ENCODE measurements at regions not wholly inside any gene's neighbourhood (a gene's known extent, or its start where the extent isn't known, plus 50 kb on each side); places are given as distances from the start of the nearest gene placed in this dataset.

DNA sequence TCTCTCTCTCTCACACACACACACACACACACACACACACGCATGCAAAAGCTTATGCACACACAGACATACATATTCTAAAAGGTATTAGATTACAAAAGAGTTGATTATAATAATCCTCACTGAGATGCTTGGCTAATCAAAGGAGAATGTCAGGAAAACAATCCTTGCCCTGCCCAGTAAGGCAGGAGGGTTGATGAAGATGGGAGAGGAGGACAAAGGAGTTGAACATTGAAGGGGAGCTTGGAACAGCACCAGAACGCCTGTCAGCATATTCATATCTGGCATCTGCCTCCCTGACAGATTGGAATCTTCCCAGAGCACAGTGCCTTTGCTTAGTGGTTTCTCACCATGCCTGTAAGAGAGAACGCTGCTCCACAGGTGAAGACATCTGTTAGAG lies 68.6 kb upstream of the PALMD start:
- no peak overlapping the region for H3K27ac ChIP-seq (ENCODE audit: low read depth in 1 of 2, low read length in 2 of 2)
- no peaks in the 10 kb centered on the region for H3K9me3 ChIP-seq (ENCODE audit: control insufficient read depth in 4 of 4, low read length in 3 of 4)
- DNase-seq (ENCODE audit: low spot score), result no peak
- WGBS, result 89% methylated on average over 3 of the region's 3 CpGs
- no peaks in the 10 kb centered on the region for H3K36me3 ChIP-seq (ENCODE audit: control insufficient read depth in 4 of 4, insufficient read depth in 3 of 4, low read depth in 1 of 4, low read length in 3 of 4)
- no peak overlapping the region for H3K9ac ChIP-seq (ENCODE audit: low read depth in 1 of 2, low read length in 2 of 2)
- H3K4me3 ChIP-seq (ENCODE audit: low read depth in 1 of 3, low read length in 3 of 3), result no peak overlapping the region
- TF ChIP-seq FOXA2 (IDR thresholded peaks at IDR 0.05) (no peak), EGR1 (IDR thresholded peaks at IDR 0.05; ENCODE audit: low read depth in 2 of 2) (no peak), NR2F2 (IDR thresholded peaks at IDR 0.05) (no peak), TAF1 (conservative IDR thresholded peaks at IDR 0.05) (no peak), FOXA1 (IDR thresholded peaks at IDR 0.05) (no peak), RAD21 (IDR thresholded peaks at IDR 0.05) (no peak), JUND (IDR thresholded peaks at IDR 0.05) (no peak), HNF4G (IDR thresholded peaks at IDR 0.05) (no peak), SP1 (IDR thresholded peaks at IDR 0.05) (no peak)
- TF ChIP-seq, protein P1, sequence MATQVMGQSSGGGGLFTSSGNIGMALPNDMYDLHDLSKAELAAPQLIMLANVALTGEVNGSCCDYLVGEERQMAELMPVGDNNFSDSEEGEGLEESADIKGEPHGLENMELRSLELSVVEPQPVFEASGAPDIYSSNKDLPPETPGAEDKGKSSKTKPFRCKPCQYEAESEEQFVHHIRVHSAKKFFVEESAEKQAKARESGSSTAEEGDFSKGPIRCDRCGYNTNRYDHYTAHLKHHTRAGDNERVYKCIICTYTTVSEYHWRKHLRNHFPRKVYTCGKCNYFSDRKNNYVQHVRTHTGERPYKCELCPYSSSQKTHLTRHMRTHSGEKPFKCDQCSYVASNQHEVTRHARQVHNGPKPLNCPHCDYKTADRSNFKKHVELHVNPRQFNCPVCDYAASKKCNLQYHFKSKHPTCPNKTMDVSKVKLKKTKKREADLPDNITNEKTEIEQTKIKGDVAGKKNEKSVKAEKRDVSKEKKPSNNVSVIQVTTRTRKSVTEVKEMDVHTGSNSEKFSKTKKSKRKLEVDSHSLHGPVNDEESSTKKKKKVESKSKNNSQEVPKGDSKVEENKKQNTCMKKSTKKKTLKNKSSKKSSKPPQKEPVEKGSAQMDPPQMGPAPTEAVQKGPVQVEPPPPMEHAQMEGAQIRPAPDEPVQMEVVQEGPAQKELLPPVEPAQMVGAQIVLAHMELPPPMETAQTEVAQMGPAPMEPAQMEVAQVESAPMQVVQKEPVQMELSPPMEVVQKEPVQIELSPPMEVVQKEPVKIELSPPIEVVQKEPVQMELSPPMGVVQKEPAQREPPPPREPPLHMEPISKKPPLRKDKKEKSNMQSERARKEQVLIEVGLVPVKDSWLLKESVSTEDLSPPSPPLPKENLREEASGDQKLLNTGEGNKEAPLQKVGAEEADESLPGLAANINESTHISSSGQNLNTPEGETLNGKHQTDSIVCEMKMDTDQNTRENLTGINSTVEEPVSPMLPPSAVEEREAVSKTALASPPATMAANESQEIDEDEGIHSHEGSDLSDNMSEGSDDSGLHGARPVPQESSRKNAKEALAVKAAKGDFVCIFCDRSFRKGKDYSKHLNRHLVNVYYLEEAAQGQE (IDR thresholded peaks at IDR 0.05), result no peak
- TF ChIP-seq, protein P2, sequence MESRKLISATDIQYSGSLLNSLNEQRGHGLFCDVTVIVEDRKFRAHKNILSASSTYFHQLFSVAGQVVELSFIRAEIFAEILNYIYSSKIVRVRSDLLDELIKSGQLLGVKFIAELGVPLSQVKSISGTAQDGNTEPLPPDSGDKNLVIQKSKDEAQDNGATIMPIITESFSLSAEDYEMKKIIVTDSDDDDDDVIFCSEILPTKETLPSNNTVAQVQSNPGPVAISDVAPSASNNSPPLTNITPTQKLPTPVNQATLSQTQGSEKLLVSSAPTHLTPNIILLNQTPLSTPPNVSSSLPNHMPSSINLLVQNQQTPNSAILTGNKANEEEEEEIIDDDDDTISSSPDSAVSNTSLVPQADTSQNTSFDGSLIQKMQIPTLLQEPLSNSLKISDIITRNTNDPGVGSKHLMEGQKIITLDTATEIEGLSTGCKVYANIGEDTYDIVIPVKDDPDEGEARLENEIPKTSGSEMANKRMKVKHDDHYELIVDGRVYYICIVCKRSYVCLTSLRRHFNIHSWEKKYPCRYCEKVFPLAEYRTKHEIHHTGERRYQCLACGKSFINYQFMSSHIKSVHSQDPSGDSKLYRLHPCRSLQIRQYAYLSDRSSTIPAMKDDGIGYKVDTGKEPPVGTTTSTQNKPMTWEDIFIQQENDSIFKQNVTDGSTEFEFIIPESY (IDR thresholded peaks at IDR 0.05), result no peak
- TF ChIP-seq, protein P3, sequence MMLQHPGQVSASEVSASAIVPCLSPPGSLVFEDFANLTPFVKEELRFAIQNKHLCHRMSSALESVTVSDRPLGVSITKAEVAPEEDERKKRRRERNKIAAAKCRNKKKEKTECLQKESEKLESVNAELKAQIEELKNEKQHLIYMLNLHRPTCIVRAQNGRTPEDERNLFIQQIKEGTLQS (IDR thresholded peaks at IDR 0.05), result no peak
- TF ChIP-seq, protein P4, sequence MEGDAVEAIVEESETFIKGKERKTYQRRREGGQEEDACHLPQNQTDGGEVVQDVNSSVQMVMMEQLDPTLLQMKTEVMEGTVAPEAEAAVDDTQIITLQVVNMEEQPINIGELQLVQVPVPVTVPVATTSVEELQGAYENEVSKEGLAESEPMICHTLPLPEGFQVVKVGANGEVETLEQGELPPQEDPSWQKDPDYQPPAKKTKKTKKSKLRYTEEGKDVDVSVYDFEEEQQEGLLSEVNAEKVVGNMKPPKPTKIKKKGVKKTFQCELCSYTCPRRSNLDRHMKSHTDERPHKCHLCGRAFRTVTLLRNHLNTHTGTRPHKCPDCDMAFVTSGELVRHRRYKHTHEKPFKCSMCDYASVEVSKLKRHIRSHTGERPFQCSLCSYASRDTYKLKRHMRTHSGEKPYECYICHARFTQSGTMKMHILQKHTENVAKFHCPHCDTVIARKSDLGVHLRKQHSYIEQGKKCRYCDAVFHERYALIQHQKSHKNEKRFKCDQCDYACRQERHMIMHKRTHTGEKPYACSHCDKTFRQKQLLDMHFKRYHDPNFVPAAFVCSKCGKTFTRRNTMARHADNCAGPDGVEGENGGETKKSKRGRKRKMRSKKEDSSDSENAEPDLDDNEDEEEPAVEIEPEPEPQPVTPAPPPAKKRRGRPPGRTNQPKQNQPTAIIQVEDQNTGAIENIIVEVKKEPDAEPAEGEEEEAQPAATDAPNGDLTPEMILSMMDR (IDR thresholded peaks at IDR 0.05; ENCODE audit: low read depth, low read length, missing input control), result no peak
- no peaks in the 10 kb centered on the region for H3K27me3 ChIP-seq (ENCODE audit: control insufficient read depth in 4 of 4, insufficient read depth in 4 of 4, low read length in 3 of 4)
- peaks cover 0 to 6% (median 2%) of the 10 kb centered on the region in 4 donors for H3K4me1 ChIP-seq (ENCODE audit: control insufficient read depth in 4 of 4, insufficient read depth in 4 of 4, low read length in 3 of 4)

DNA sequence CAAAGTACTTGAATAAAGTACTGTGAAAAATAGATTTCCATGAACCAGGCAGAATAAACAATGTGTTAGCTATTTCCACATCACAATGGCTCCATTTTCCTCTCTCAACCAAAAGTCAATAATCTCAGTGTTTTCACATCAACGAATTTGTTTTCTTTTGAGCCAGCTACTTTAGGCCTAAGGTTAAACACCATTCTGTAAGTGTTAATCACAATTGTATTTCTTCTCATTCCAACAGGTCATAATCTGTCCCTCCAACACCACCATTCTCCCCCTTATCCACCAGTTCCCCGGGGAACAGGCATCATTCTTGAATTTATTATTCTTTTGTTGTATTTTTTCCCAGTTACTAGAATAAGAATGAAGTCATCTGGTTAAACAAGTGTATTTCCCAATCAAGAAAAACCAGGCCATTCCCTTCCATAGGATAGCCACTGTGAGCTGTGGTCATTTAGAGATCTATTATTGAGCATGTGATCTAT lies 66.2 kb upstream of the PALMD start:
- WGBS, result 35% methylated on average over 2 of the region's 2 CpGs
- Histone ChIP-seq H3K9ac (ENCODE audit: low read depth in 1 of 2, low read length in 2 of 2) (no peak overlapping the region), H3K36me3 (ENCODE audit: control insufficient read depth in 4 of 4, insufficient read depth in 3 of 4, low read depth in 1 of 4, low read length in 3 of 4) (no peaks in the 10 kb centered on the region), H3K4me1 (ENCODE audit: control insufficient read depth in 4 of 4, insufficient read depth in 4 of 4, low read length in 3 of 4) (peaks cover 0 to 6% (median 1%) of the 10 kb centered on the region in 4 donors), H3K4me3 (ENCODE audit: low read depth in 1 of 3, low read length in 3 of 3) (no peak overlapping the region), H3K27ac (ENCODE audit: low read depth in 1 of 2, low read length in 2 of 2) (no peak overlapping the region), H3K9me3 (ENCODE audit: control insufficient read depth in 4 of 4, low read length in 3 of 4) (no peaks in the 10 kb centered on the region), H3K27me3 (ENCODE audit: control insufficient read depth in 4 of 4, insufficient read depth in 4 of 4, low read length in 3 of 4) (no peaks in the 10 kb centered on the region)
- no peak for DNase-seq (ENCODE audit: low spot score)
- TF ChIP-seq, protein P5, sequence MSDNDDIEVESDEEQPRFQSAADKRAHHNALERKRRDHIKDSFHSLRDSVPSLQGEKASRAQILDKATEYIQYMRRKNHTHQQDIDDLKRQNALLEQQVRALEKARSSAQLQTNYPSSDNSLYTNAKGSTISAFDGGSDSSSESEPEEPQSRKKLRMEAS (IDR thresholded peaks at IDR 0.05), result peak; percentile 44
- TF ChIP-seq, protein P3 (IDR thresholded peaks at IDR 0.05), result no peak
- TF ChIP-seq EGR1 (IDR thresholded peaks at IDR 0.05; ENCODE audit: low read depth in 2 of 2) (no peak), NR2F2 (IDR thresholded peaks at IDR 0.05) (no peak), YY1 (IDR thresholded peaks at IDR 0.05) (peak; percentile 92), HNF4A (conservative IDR thresholded peaks at IDR 0.05) (peak; percentile 29 to 50), SP1 (IDR thresholded peaks at IDR 0.05) (peak; percentile 71), RXRA (IDR thresholded peaks at IDR 0.05) (peak; percentile 39 to 79), JUND (IDR thresholded peaks at IDR 0.05) (peak in 1 of 2 donors; percentile 46), FOXA2 (IDR thresholded peaks at IDR 0.05) (peak; percentile 30)
- TF ChIP-seq, protein P4 (IDR thresholded peaks at IDR 0.05; ENCODE audit: low read depth, low read length, missing input control), result no peak
- TF ChIP-seq, protein P2 (IDR thresholded peaks at IDR 0.05), result peak; percentile 48
